CD8-positive, alpha-beta memory T cell (primary cell): ENCODE measurements at regions not wholly inside any gene's neighbourhood (a gene's known extent, or its start where the extent isn't known, plus 50 kb on each side); places are given as distances from the start of the nearest gene placed in this dataset.

ENCODE experiments used
- CTCF ChIA-PET: fragments of 350-600 bp; sonication (Branson Sonifier 250); formaldehyde crosslinking; loops from one replicate; lab custom pipeline; 2021; ENCODE audit warnings: antibody characterized with exemption; lab: Charles Lee
- POLR2A ChIA-PET: fragments of 350-600 bp; sonication (Branson Sonifier 250); formaldehyde crosslinking; loops from one replicate; lab custom pipeline; 2021; ENCODE audit warnings: antibody characterized with exemption; lab: Charles Lee
- DNase-seq, 5 donors: peaks; one replicate each; pipeline versions ENCODE4 v3.0.0 to v3.0.0-alpha.2; 2020 to 2022; ENCODE audit warnings: mixed read lengths in 1 of 5
- H3K27ac ChIP-seq: one replicate; pipeline ENCODE4 v1.7.0; 2013; ENCODE audit warnings: low read depth, mild to moderate bottlenecking, low read length, moderate library complexity
- H3K27me3 ChIP-seq: 2 replicates; pipeline ENCODE4 v1.7.0; 2013; ENCODE audit warnings: low read length, mild to moderate bottlenecking; ENCODE audit not compliant: insufficient read depth, poor library complexity, severe bottlenecking
- H3K36me3 ChIP-seq: 2 replicates; pipeline ENCODE4 v1.7.0; 2013; ENCODE audit warnings: mild to moderate bottlenecking, low read length, moderate library complexity; ENCODE audit not compliant: insufficient read depth
- H3K4me1 ChIP-seq: 2 replicates; pipeline ENCODE4 v1.7.0; 2013; ENCODE audit warnings: mild to moderate bottlenecking, low read length, moderate library complexity; ENCODE audit not compliant: insufficient read depth
- H3K4me3 ChIP-seq: 2 replicates; pipeline ENCODE4 v1.7.0; 2013; ENCODE audit warnings: mild to moderate bottlenecking, low read length
- H3K9me3 ChIP-seq: 2 replicates; pipeline ENCODE4 v1.7.0; 2013; ENCODE audit warnings: mild to moderate bottlenecking, low read length
- H3K27ac Mint-ChIP-seq, 8 donors: one replicate each; pipeline ENCODE4 v1.8.0; 2020 to 2021; ENCODE audit warnings: mixed read lengths in 8 of 8, mild to moderate bottlenecking in 6 of 8, inconsistent platforms in 3 of 8, moderate library complexity in 3 of 8
- H3K27me3 Mint-ChIP-seq, 2 donors: one replicate each; pipeline ENCODE4 v1.8.0; 2020 to 2021; ENCODE audit warnings: mixed read lengths in 2 of 2, mild to moderate bottlenecking in 1 of 2, moderate library complexity in 1 of 2
- H3K36me3 Mint-ChIP-seq, 3 donors: one replicate each; pipeline ENCODE4 v1.8.0; 2020 to 2021; ENCODE audit warnings: mixed read lengths in 3 of 3, inconsistent platforms in 1 of 3, mild to moderate bottlenecking in 1 of 3
- H3K4me1 Mint-ChIP-seq, 3 donors: one replicate each; pipeline ENCODE4 v1.8.0; 2020 to 2021; ENCODE audit warnings: mixed read lengths in 3 of 3, inconsistent platforms in 1 of 3, mild to moderate bottlenecking in 1 of 3
- H3K4me3 Mint-ChIP-seq, 7 donors: one replicate each; pipeline ENCODE4 v1.8.0; 2020 to 2021; ENCODE audit warnings: mixed read lengths in 7 of 7, mild to moderate bottlenecking in 6 of 7, moderate library complexity in 4 of 7, inconsistent platforms in 2 of 7
- H3K9me3 Mint-ChIP-seq, 5 donors: one replicate each; pipeline ENCODE4 v1.8.0; 2020 to 2022; ENCODE audit warnings: mixed read lengths in 5 of 5, mild to moderate bottlenecking in 3 of 5, moderate library complexity in 2 of 5, inconsistent platforms in 1 of 5

GRCh38 chr16:22424161-22424937 lies 49.9 kb upstream of the CDR2 start:
- Histone ChIP-seq H3K4me3 (no peak overlapping the region), H3K4me1 (no peaks in the 10 kb centered on the region), H3K36me3 (no peaks in the 10 kb centered on the region), H3K27me3 (no peaks in the 10 kb centered on the region), H3K27ac (no peak overlapping the region), H3K9me3 (no peaks in the 10 kb centered on the region)
- peaks cover 0 to 4% (median 0%) of the 10 kb centered on the region in 3 donors for H3K4me1 Mint-ChIP-seq
- H3K27me3 Mint-ChIP-seq = no peaks in the 10 kb centered on the region
- peaks cover 6 to 72% (median 18%) of the 10 kb centered on the region in 3 donors for H3K36me3 Mint-ChIP-seq
- no peak for DNase-seq
- ChIA-PET CTCF (interaction anchor here (0.6 kb wide), 1 partner anchor 758 kb away, joined by 3 read pairs; no protein-coding TSS in a partner anchor), POLR2A (interaction anchor here (0.6 kb wide), 1 partner anchor 9 kb away, joined by 3 read pairs; no protein-coding TSS in a partner anchor)
- H3K27ac Mint-ChIP-seq = peak overlapping the region in 4 of 8 donors; percentile 13 to 82 (median 39)
- H3K4me3 Mint-ChIP-seq = no peak overlapping the region
- no peaks in the 10 kb centered on the region for H3K9me3 Mint-ChIP-seq
